Neural cell (in vitro differentiated cells): ENCODE measurements at regions not wholly inside any gene's neighbourhood (a gene's known extent, or its start where the extent isn't known, plus 50 kb on each side); places are given as distances from the start of the nearest gene placed in this dataset.

ENCODE experiments used
- EZH2 ChIP-seq: fragments of 200-600, 300-800 bp; shearing (Covaris generic), sonication (generic); IDR thresholded peaks from 2 replicates; pipeline ENCODE4 v1.6.1; 2014; ENCODE audit warnings: antibody characterized with exemption, low read length, borderline replicate concordance, mild to moderate bottlenecking; ENCODE audit not compliant: insufficient read depth, poor library complexity, severe bottlenecking
- TF ChIP-seq, protein P1 (sequence below): fragments of 450-650 bp; IDR thresholded peaks from 2 replicates; pipeline ENCODE4 v1.5.1; 2014; ENCODE audit warnings: antibody characterized with exemption, mild to moderate bottlenecking, moderate library complexity; ENCODE audit not compliant: poor library complexity, severe bottlenecking

DNA sequence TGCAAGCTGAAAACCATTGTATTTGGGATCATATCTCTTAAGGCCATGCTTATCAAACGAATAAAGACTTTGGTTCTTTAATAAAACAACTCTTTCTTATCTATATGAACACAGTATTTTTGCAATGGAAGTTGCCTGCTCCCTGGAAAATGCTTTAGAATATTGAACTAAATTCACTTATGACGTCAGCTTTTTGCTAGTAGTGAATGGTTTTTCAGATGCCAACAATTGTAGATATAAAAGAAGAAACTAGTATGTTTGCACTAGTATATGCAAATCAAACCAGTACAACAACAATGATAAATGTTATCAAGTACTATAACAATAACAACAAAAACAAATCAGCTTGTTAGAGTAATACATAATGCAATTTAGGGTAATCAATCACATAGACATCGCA is 1462.9 kb downstream of the SUCLG1 start:
- TF ChIP-seq, protein P1, sequence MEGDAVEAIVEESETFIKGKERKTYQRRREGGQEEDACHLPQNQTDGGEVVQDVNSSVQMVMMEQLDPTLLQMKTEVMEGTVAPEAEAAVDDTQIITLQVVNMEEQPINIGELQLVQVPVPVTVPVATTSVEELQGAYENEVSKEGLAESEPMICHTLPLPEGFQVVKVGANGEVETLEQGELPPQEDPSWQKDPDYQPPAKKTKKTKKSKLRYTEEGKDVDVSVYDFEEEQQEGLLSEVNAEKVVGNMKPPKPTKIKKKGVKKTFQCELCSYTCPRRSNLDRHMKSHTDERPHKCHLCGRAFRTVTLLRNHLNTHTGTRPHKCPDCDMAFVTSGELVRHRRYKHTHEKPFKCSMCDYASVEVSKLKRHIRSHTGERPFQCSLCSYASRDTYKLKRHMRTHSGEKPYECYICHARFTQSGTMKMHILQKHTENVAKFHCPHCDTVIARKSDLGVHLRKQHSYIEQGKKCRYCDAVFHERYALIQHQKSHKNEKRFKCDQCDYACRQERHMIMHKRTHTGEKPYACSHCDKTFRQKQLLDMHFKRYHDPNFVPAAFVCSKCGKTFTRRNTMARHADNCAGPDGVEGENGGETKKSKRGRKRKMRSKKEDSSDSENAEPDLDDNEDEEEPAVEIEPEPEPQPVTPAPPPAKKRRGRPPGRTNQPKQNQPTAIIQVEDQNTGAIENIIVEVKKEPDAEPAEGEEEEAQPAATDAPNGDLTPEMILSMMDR: no peak
- TF ChIP-seq EZH2: no peak
